Sigmoid colon (tissue), 6 donors: ENCODE measurements at regions not wholly inside any gene's neighbourhood (a gene's known extent, or its start where the extent isn't known, plus 50 kb on each side); places are given as distances from the start of the nearest gene placed in this dataset.

Source experiments
- DNase-seq: peaks from one replicate; pipeline ENCODE4 v3.0.0-alpha.2; 2019
- H3K27ac ChIP-seq, 4 donors: fragments of 200-600 bp; sonication (generic); one replicate each; pipeline ENCODE4 v1.5.1; 2016 to 2019; ENCODE audit warnings: mild to moderate bottlenecking in 1 of 4
- H3K27me3 ChIP-seq, 3 donors: fragments of 200-600 bp; sonication (generic); one replicate each; pipeline ENCODE4 v1.5.1; 2019; ENCODE audit warnings: mild to moderate bottlenecking in 1 of 3
- H3K36me3 ChIP-seq, 4 donors: fragments of 200-600 bp; sonication (generic); one replicate each; pipeline ENCODE4 v1.5.1; 2016 to 2019
- H3K4me1 ChIP-seq, 4 donors: fragments of 200-600 bp; sonication (generic); one replicate each; pipeline ENCODE4 v1.5.1; 2017 to 2019
- H3K4me3 ChIP-seq, 4 donors: fragments of 200-600 bp; sonication (generic); one replicate each; pipeline ENCODE4 v1.5.1; 2017 to 2019; ENCODE audit warnings: mild to moderate bottlenecking in 2 of 4, moderate library complexity in 1 of 4
- H3K9me3 ChIP-seq, 4 donors: fragments of 200-600 bp in 3 of 4; sonication (generic) in 3 of 4; one replicate each; pipeline versions ENCODE4 v1.5.1 to v1.6.1; 2013 to 2019
- EP300 ChIP-seq, 4 donors: sonication (generic); formaldehyde crosslinking; IDR thresholded peaks; one replicate each; pipeline ENCODE4 v1.6.1; 2017; ENCODE audit warnings: antibody characterized with exemption in 4 of 4
- POLR2A ChIP-seq, 2 donors: fragments of 450-650 bp; IDR thresholded peaks; one replicate each; pipeline ENCODE4 v1.6.1; 2016; ENCODE audit warnings: antibody characterized with exemption in 2 of 2, mild to moderate bottlenecking in 2 of 2, moderate library complexity in 2 of 2
- POLR2AphosphoS5 ChIP-seq, 4 donors: sonication (generic); formaldehyde crosslinking; IDR thresholded peaks; one replicate each; pipeline ENCODE4 v1.6.1; 2017; ENCODE audit warnings: antibody characterized with exemption in 4 of 4
- WGBS, 2 donors: extraction: QIAGEN DNeasy Blood & Tissue Kit; methylation state at CpG; one replicate each; pipeline ENCODE4 v1.1.7; 2013; 5-methylcytosine and 5-hydroxymethylcytosine counted together
- intact Hi-C: fragments of 100-400 bp; cut with DNase I; formaldehyde crosslinking; loops from one replicate; pipeline ENCODE4 v1.15.1; 2023
- TF ChIP-seq, protein P1 (sequence below), 4 experiments: fragments of 450-650 bp in 3 of 4; fragments of 200-600 bp in 1 of 4; IDR thresholded peaks; one replicate each; pipeline ENCODE4 v1.5.1; 2016 to 2019; ENCODE audit warnings: antibody characterized with exemption in 4 of 4, mild to moderate bottlenecking in 3 of 4, moderate library complexity in 2 of 4
- donor health status: healthy with polysubstance abuse.
- donor health status: healthy.

DNA sequence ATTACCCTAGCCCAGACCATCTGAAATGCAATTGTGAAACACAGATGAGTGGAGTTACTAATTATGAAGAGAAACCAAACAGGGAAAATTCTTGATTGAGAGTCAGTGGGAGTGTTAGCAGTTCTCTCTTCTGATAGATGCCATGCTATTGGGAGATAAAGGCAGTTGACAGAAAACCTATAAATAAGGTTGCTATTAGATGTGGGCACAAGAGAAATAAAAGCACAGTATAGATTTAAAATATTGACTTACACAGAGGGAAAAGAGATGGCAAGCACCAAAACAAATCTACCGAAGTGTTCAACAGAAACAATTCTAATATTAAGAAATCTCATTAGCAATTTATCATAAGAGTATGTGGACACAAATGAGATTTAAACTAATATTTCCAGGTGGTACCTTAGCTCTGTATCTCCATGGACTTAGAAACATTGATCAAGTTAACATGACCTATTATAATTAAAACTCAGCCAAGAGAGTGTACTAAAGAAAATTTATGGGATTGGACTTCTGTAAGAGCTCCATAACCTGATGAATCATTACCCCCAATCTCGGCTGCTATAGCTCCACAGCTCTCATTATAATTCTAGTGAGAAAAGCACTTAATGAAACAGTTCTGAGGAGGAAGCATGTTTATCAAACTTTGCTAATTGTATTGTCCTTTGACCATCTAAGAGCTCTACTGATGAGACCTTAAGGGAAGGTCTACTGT is 665.0 kb upstream of the RIOK2 start:
- H3K9me3 ChIP-seq, result no peaks in the 10 kb centered on the region
- peaks cover 0 to 7% (median 0%) of the 10 kb centered on the region in 4 donors for H3K4me1 ChIP-seq
- WGBS, 2 donors, result 75 to 81% methylated on average over 2 of the region's 2 CpGs
- H3K36me3 ChIP-seq, result no peaks in the 10 kb centered on the region
- no peak for DNase-seq
- TF ChIP-seq, protein P1, sequence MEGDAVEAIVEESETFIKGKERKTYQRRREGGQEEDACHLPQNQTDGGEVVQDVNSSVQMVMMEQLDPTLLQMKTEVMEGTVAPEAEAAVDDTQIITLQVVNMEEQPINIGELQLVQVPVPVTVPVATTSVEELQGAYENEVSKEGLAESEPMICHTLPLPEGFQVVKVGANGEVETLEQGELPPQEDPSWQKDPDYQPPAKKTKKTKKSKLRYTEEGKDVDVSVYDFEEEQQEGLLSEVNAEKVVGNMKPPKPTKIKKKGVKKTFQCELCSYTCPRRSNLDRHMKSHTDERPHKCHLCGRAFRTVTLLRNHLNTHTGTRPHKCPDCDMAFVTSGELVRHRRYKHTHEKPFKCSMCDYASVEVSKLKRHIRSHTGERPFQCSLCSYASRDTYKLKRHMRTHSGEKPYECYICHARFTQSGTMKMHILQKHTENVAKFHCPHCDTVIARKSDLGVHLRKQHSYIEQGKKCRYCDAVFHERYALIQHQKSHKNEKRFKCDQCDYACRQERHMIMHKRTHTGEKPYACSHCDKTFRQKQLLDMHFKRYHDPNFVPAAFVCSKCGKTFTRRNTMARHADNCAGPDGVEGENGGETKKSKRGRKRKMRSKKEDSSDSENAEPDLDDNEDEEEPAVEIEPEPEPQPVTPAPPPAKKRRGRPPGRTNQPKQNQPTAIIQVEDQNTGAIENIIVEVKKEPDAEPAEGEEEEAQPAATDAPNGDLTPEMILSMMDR (IDR thresholded peaks at IDR 0.05), result no peak
- no peak for TF ChIP-seq POLR2A (IDR thresholded peaks at IDR 0.05)
- no peak for TF ChIP-seq POLR2AphosphoS5 (IDR thresholded peaks at IDR 0.05)
- TF ChIP-seq EP300 (IDR thresholded peaks at IDR 0.05), result no peak
- H3K4me3 ChIP-seq, result no peak overlapping the region
- H3K27ac ChIP-seq, result no peak overlapping the region
- intact Hi-C loops, result no loop called here
- H3K27me3 ChIP-seq, result no peaks in the 10 kb centered on the region

DNA sequence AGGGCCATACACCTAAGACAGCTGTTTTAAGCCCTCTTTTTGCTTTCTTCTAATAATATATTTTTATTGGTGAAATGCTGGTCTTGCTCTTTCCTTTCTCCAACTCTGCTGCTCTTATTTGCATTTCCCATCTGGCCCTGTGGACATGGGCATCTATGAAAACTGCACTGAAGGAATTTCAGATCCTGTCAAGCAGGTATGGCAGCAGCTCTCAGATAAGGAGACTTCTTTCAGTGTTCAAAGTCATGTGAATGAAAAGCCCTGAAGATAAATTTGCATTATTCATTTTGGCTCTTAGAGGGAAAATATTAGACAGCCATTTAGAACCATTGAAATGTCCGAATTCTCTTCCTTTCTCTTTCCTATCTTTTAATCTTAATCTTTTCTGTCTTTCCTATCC is 668.0 kb upstream of the RIOK2 start:
- TF ChIP-seq, protein P1 (IDR thresholded peaks at IDR 0.05), result no peak
- TF ChIP-seq POLR2A (IDR thresholded peaks at IDR 0.05), result no peak
- TF ChIP-seq POLR2AphosphoS5 (IDR thresholded peaks at IDR 0.05), result no peak
- no peak for TF ChIP-seq EP300 (IDR thresholded peaks at IDR 0.05)
- Histone ChIP-seq H3K36me3 (no peaks in the 10 kb centered on the region), H3K4me3 (no peak overlapping the region), H3K27me3 (no peaks in the 10 kb centered on the region), H3K9me3 (no peaks in the 10 kb centered on the region), H3K27ac (no peak overlapping the region), H3K4me1 (no peaks in the 10 kb centered on the region)
- 81 to 89% methylated on average over 1 of the region's 1 CpG for WGBS, 2 donors
- no peak for DNase-seq
- intact Hi-C loops, result no loop called here

DNA sequence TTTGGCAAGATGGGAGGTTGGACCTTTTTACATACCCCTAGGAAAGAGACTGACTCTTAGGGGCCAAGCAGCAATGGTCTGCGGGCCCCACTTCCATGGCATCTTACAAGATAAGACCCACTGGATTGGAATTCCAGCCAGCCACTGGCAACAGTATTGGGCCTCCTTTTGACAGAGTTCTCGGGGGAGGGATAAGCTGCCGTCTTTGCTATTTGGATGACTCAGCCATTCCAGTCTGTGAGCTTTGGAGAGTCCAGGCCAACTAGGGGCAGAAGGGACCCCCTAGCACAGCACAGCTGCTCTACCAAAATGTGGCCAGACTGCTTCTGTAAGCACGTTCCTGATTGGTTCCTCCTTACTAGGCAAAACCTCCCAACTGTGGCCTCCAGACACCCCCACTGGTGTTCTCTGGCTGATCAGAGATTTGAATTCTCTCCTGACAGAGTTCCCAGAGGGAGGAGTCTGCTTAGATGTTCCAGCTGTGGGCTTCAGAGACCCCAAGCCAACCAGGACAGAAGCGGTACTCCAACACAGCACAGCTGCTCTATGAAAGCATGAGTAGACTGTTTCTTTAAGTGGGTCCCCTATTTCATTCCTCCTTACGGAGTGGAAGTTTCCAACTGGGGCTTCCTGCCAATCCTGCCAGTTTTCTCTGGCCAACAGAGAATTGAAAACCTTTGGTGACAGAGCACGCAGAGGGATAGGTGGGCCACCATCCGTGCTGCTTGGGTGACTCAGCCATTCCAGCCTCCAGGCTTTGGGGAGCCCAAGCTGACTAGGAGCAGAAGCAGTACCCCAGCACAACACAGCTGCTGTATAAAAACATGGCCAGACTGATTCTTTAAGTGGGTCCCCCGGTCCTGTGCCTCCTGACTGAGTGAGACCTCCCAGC is 672.1 kb upstream of the RIOK2 start:
- no peak for TF ChIP-seq EP300 (IDR thresholded peaks at IDR 0.05)
- TF ChIP-seq POLR2A (IDR thresholded peaks at IDR 0.05), result no peak
- TF ChIP-seq POLR2AphosphoS5 (IDR thresholded peaks at IDR 0.05), result no peak
- TF ChIP-seq, protein P1 (IDR thresholded peaks at IDR 0.05), result no peak
- 78 to 81% methylated on average over 9 of the region's 9 CpGs for WGBS, 2 donors

DNA sequence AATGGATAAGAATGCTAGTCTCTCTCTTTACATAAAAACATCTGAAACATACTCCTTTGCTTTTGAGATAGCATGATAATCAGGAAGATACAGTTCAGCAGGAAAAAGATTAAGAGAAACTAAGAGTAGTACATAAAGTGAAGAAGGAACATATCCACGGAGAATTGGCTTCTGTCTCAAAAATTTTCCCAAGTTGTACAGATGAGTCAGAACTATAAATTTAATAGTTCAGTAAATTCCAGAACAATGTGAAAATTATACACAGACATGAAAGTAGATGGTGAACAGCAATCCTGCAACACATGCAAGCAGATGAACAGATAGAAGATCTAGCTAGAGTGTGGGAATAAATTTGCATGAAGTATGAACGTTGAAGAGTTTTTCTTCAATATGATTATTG is 691.4 kb upstream of the RIOK2 start:
- WGBS, 2 donors, result 74 to 77% methylated on average over 2 of the region's 2 CpGs
- H3K4me3 ChIP-seq, result no peak overlapping the region
- no peak for TF ChIP-seq POLR2A (IDR thresholded peaks at IDR 0.05)
- TF ChIP-seq EP300 (IDR thresholded peaks at IDR 0.05), result no peak
- TF ChIP-seq POLR2AphosphoS5 (IDR thresholded peaks at IDR 0.05), result no peak
- TF ChIP-seq, protein P1 (IDR thresholded peaks at IDR 0.05), result no peak
- no peak for DNase-seq
- no peaks in the 10 kb centered on the region for H3K9me3 ChIP-seq
- H3K27me3 ChIP-seq, result no peaks in the 10 kb centered on the region
- no peak overlapping the region for H3K27ac ChIP-seq
- no peaks in the 10 kb centered on the region for H3K4me1 ChIP-seq
- H3K36me3 ChIP-seq, result no peaks in the 10 kb centered on the region
- intact Hi-C loops, result no loop called here

More for the DNA sequence above, 672.1 kb upstream of the RIOK2 start:
- Histone ChIP-seq H3K27ac (no peak overlapping the region), H3K4me1 (no peaks in the 10 kb centered on the region), H3K4me3 (no peak overlapping the region), H3K9me3 (peaks cover 0 to 4% (median 2%) of the 10 kb centered on the region in 4 donors), H3K27me3 (no peaks in the 10 kb centered on the region), H3K36me3 (no peaks in the 10 kb centered on the region)
- intact Hi-C loops, result no loop called here
- DNase-seq, result no peak
